ENCODE measurements at regions not wholly inside any gene's neighbourhood (a gene's known extent, or its start where the extent isn't known, plus 50 kb on each side); places are given as distances from the start of the nearest gene placed in this dataset.

DNA sequence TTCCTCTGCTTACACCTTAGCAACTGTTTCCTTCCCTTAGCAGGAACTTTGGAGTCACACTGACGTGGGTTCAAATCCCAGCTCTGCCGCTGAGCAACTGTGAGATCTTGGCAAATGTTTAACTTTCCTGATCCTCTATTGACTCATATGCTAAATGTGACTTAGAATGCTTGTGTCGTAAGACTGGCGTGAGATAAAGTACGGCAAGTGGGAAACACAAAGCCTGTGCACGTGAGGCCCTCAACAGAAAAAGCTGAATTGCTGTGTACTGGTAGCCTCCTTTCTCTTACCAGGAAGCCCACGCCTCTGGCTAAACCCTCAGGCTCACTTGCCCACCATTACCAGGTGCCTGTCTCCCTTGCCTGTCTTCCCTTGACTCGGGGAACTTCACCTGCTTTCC lies 135.4 kb upstream of the TNR start:
- H3K23ac ChIP-seq (ENCODE audit: insufficient read length), result no peak overlapping the region
- no peak overlapping the region for H4K8ac ChIP-seq (ENCODE audit: extremely low read depth, insufficient read depth, low read length)
- H3K79me2 ChIP-seq (ENCODE audit: control insufficient read depth in 1 of 2, insufficient read depth in 2 of 2, low read length in 2 of 2), result no peaks in the 10 kb centered on the region
- no peaks in the 10 kb centered on the region for H3K23me2 ChIP-seq (ENCODE audit: low read depth, low read length)
- H3K27ac ChIP-seq (ENCODE audit: low read depth, low read length), result no peak overlapping the region
- no peaks in the 10 kb centered on the region for H3K9me3 ChIP-seq (ENCODE audit: insufficient read depth in 2 of 2, low read depth in 1 of 2, low read length in 1 of 2)
- peaks cover 0 to 2% (median 0%) of the 10 kb centered on the region in 4 experiments; a peak in 1 of 7 replicates for H3K4me1 ChIP-seq (replicated peaks in 1 of 4; ENCODE audit: control insufficient read depth in 3 of 4, insufficient read depth in 4 of 4, low read length in 3 of 4)
- POLR2A ChIA-PET (ENCODE audit: partially characterized antibody), result no interaction called here
- H4K20me1 ChIP-seq (replicated peaks in 1 of 2; ENCODE audit: control insufficient read depth in 1 of 2, insufficient read depth in 2 of 2, low read length in 2 of 2), result no peaks in the 10 kb centered on the region
- no peak overlapping the region for H3K4ac ChIP-seq (replicated peaks; ENCODE audit: insufficient read length, low read depth, low read length)
- H3K4me3 ChIP-seq (ENCODE audit: extremely low read depth in 1 of 4, insufficient read depth in 2 of 4, low read depth in 3 of 4, low read length in 4 of 4), result no peak overlapping the region
- TF ChIP-seq SRF (IDR thresholded peaks at IDR 0.05; ENCODE audit: low read depth, low read length) (no peak), SUZ12 (IDR thresholded peaks at IDR 0.05; ENCODE audit: low read length) (no peak), EP300 (IDR thresholded peaks at IDR 0.05; ENCODE audit: borderline replicate concordance in 1 of 2, low read depth in 2 of 2, low read length in 2 of 2) (no peak), BRCA1 (IDR thresholded peaks at IDR 0.05; ENCODE audit: low read depth, low read length) (no peak), GABPA (IDR thresholded peaks at IDR 0.05; ENCODE audit: borderline replicate concordance, insufficient read depth, low read length) (no peak)
- TF ChIP-seq, protein P1, sequence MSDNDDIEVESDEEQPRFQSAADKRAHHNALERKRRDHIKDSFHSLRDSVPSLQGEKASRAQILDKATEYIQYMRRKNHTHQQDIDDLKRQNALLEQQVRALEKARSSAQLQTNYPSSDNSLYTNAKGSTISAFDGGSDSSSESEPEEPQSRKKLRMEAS (IDR thresholded peaks at IDR 0.05), result no peak
- no peak overlapping the region for H3K4me2 ChIP-seq (ENCODE audit: insufficient read depth in 1 of 2, low read depth in 2 of 2, low read length in 2 of 2)
- CTCF ChIA-PET (ENCODE audit: partially characterized antibody), result interaction anchor here (1.2 to 1.4 kb wide), 2 partner anchors 12 to 34 kb away, joined by 3 read pairs; no protein-coding TSS in a partner anchor
- no peak overlapping the region for H2BK12ac ChIP-seq (ENCODE audit: low read depth, low read length)
- H2BK15ac ChIP-seq (ENCODE audit: low read length), result no peak overlapping the region
- no peaks in the 10 kb centered on the region for H3K36me3 ChIP-seq (ENCODE audit: control insufficient read depth in 2 of 4, insufficient read depth in 4 of 4, low read length in 3 of 4)
- no peak overlapping the region for H4K91ac ChIP-seq (replicated peaks; ENCODE audit: insufficient read length, low read length)
- FAIRE-seq (no peak), DNase-seq (ENCODE audit: low read depth in 1 of 2, low spot score in 2 of 2) (no peak)
- no peak overlapping the region for H2BK5ac ChIP-seq (ENCODE audit: low read depth, low read length)
- 91% methylated on average over 8 of the region's 8 CpGs; no CpG with 5 or more reads in 1 of the 2 experiments for WGBS, 2 experiments (ENCODE audit: extremely low coverage in 1 of 2, insufficient coverage in 1 of 2, insufficient read length in 1 of 2, insufficient replicate concordance in 2 of 2, low coverage in 1 of 2, low lambda C conversion rate in 2 of 2, missing lambda C conversion rate in 1 of 2)
- no peak overlapping the region for H3K56ac ChIP-seq (replicated peaks; ENCODE audit: insufficient read length, low read depth, low read length)
- no peak overlapping the region for H3K9ac ChIP-seq (replicated peaks in 1 of 4; ENCODE audit: extremely low read depth in 1 of 4, low read depth in 3 of 4, low read length in 3 of 4)
- H2BK20ac ChIP-seq (ENCODE audit: low read length), result no peak overlapping the region
- no peaks in the 10 kb centered on the region for H3K79me1 ChIP-seq (ENCODE audit: low read depth, low read length)
- no peak overlapping the region; the same call in 1 of the 2 replicates for H2AK5ac ChIP-seq (ENCODE audit: low read depth, low read length)
- no peak overlapping the region for H3K18ac ChIP-seq (ENCODE audit: extremely low read depth, low read length)
- H4K5ac ChIP-seq (ENCODE audit: insufficient read length, low read depth, low read length), result no peak overlapping the region
- peaks cover 0 to 2% (median 0%) of the 10 kb centered on the region in 4 experiments; a peak in 2 of 7 replicates for H3K27me3 ChIP-seq (replicated peaks in 1 of 4; ENCODE audit: control insufficient read depth in 3 of 4, extremely low read depth in 1 of 4, insufficient read depth in 3 of 4, low read length in 3 of 4)
- H3K14ac ChIP-seq (ENCODE audit: insufficient read length), result no peak overlapping the region
- no peak overlapping the region for H2AFZ ChIP-seq (ENCODE audit: low read length)
- no peak overlapping the region for H2BK120ac ChIP-seq (replicated peaks; ENCODE audit: low read depth, low read length)
